NCI-H128 (cell line): ENCODE measurements at regions not wholly inside any gene's neighbourhood (a gene's known extent, or its start where the extent isn't known, plus 50 kb on each side); places are given as distances from the start of the nearest gene placed in this dataset.
"Not testable (repeated sequence)": the region's sequence is repeated elsewhere in the genome, so short reads cannot be mapped to it uniquely, and the experiment has no call there.

ENCODE experiments used
- DNase-seq: peaks from one replicate; lab custom pipeline; 2025; ENCODE audit not compliant: unreplicated experiment; lab: John Stamatoyannopoulos, UW

DNA sequence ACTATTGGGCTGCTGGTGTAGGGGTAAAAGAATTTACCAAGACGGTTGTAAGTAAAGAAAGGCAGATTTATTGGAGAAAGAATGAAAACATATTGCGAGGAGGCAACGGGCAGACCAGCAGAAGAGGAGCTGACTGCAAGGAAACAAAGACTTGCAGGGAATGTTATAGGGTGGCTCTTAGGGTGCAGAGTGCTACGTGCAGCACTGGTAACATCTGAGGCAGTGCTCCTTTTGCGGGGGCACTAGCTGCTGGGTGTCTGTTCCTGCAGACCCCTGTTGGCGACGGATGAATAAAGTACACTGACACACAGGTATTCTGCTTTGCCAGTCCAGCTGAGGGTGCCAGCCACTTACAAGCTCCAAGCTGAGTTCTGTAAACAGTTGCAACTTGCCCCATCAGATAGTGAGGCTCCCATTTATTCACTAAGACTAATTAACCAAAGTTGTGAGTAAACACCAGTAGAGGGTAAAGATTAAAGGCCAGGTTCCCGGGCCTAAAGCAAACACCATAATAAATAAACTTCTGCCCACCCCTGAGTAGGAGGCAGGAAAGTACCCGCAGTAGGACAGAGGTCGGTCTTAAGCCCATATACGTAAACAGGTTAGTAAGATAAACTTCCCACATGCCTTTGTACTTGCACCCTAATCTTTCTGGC, 140.2 kb upstream of the KCNK1 start:
- DNase-seq = no peak

DNA sequence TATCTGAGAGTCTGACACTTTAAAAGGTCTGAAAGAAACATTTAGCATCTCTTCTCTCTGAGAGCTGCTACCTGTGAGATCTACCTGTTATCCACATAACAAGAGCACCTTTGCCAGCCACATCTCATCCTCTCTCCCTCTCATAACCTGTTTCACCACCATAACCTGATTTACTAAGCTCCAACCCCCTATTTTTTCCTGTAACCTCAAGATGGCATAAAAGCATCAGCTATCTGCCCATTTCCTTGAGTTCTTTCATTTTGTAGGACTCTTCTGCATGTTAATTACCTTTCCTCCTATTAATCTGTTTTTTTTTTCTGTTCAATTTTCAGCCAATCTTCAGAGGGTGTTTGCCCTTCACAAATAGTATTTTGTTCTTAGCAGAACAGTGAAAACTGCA, 136.5 kb upstream of the KCNK1 start:
- DNase-seq = no peak

DNA sequence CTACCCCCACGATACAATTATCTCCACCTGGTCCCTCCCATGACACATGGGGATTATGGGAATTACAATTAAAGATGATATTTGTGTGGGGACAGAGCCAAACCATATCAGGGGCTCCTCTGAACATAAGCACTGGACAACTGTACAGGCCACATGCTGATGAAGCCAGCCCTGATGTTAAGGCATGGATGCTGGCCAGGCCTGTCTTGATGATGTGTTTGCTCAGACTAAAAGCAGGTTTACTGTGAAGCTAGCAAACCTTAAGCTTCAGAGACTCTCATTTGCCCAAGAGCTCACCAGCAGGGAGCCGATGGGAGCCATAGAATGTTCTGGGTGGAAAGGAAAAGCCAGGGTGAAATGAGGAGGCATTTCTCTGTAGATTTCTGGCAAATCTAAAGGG, 135.3 kb upstream of the KCNK1 start:
- no peak for DNase-seq

DNA sequence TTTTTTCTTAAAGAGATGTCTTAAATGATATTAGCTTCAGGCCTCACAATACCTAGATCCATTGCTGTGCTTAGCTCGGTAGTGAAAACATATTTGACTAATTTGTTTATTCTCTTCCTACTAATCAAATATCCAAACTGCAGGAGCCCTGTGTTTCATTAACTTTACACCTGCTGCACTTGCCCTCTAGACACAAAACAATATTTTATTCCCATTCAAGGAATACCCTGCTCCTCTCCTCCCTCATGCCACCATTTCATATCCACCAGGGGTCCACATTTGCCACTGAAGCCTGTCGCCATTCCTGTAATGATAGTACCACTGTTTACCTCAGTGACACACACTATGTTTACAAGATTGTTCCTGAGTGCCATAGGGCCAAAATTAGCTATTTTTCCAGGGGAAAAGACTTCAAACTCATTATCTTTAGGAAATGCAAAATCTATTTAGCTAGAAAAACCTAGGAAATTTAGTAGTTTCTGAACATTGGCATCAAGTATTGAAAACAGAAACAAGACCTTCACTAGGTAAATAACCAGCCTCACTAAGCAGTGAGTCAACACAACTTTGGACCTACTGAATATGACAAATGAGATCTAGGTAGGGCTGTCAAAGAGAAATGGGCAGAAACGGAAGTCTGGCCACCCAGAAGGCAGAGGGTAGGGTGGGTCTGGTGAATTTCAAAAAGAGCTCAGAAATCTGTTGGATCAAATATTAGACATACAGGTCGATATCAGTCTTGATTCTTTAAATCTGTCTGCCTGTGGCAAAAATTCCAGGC, 134.6 kb upstream of the KCNK1 start:
- no peak for DNase-seq

DNA sequence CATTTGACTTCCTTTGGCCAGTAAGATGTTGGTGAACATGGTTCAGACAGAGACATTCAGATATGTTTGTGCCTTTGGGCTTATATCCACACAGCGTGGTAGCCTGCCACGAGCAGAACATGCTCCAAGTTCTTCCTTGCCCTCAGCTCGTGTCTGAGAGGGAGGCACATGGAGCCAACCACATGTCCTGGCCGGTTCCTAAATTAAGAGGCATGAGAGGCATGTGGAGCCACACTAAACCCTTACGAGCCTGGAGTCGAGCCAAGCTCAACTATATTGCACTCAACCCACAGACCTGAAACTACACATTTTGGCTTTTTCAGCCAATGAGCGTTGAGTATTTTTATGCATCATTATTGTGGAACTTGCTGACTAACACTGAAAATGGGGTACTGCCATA, 133.7 kb upstream of the KCNK1 start:
- DNase-seq = no peak

DNA sequence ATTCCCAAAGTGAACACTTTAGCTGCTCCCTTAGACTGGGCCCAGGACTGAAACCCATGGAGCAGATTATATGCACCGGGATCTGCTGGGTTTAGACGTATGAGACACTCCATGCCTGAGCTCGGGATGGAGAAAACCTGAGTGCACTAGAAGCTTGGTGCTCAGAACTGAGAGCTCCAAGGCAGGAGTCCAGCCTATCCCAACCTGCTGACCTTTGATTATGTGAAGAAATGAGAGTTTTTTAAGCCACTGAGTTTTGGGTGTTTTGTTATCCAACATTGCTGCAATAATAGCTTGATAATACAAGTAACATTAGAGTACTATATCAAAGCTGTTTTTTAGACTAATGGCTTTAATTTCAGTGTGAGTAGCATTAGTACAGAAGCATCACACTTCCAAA, 131.5 kb upstream of the KCNK1 start:
- DNase-seq = no peak

DNA sequence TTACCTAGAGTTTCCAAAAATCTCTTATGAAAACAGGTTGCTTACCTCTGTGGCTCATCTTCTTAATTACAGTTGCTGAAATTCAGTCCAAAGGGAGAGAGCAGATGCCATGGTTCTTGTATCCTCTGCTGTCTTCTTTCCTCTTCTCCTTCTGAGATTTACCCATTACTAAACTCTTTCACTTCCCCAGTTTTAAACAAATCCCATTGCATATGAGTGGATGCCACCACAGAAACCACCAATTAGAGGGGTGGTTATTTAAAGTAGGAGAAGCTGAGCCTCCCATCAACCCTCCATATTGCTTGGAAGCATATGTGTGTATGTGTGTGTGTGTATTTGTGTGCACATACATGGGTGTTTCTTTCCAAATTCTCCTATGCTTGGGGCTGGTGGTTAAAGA, 128.5 kb upstream of the KCNK1 start:
- DNase-seq = no peak

DNA sequence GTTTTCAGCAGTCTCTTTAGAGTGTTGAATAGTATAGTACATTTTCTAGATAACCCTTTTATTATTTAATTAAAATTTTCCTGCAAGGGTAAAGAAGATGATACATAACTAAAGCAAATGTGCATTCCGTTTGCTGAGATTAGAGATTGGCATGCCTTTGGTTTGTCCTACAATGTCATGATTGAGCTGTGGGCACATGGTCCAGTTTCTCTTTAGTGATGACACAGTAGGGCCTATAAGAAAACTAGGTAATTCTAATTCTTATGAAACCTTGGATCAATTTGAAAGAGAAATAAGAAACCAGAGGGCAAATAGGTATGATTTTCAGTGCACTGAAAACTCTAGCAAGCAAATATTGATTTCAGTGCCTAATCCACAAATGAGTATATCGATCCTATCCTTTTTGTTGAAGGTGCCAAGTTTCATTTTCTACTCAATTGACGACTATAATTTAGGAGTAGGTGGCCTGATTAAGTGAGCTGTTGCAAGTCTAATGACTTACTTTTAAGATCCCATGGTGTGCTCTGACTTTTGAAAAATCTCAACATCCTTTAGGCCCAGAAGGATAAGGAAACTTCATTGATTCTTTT, 128.0 kb upstream of the KCNK1 start:
- DNase-seq = no peak

DNA sequence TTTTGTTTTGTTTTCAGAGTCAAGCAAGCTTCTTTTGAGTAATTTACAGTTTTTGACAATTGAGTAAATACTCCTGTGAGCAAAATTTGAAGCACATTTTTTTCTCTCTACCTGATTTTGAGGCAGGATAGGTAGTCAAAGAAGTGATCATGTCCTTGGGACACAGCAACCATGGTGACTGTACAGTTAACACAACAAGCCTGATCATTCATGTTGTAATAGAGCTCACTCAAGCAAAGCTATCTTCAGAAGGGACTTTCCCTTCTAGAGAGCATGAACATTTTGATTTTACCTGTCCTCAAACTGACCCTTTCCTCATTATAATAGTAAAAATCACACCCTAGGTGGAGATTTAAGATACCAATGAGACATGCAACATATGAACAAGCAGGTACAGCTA, 126.5 kb upstream of the KCNK1 start:
- no peak for DNase-seq

DNA sequence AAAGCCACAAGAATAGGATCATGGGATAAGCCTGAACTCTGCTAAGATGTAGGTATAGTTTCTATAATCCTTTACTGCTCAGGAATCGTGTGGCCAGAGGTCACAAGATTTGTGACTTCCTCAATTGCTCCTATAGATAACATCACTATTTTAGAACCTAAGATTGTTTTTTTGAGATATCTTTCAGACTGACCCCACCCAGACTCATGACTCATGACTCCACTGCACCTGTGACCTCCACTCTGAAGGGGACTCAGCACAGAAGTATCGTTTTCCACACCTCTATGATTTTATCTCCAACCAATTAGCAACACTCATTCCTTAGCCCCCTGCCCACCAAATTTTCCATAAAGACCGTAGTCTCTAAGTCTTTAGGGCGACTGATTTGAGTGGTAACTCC, 124.5 kb upstream of the KCNK1 start:
- no peak for DNase-seq

DNA sequence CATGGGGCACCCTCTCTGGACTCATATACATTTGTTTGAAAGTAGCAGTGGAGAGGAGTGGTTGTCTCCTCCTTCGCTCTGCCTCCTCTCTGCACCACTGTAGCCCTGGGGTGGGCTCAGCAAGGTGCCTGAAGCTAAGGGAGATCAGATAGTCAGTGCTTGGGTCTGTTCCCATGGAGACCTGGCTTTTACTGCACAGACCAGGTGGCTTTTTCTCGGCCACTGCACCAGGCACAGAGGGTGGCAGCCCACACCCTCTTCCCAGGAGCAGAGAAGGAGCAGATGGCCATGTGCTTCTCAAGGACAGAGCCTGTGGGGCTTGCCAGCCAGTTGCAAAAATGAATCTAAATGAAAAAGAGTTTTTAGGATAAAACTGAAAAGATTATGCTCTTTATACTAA, 123.4 kb upstream of the KCNK1 start:
- DNase-seq = no peak

DNA sequence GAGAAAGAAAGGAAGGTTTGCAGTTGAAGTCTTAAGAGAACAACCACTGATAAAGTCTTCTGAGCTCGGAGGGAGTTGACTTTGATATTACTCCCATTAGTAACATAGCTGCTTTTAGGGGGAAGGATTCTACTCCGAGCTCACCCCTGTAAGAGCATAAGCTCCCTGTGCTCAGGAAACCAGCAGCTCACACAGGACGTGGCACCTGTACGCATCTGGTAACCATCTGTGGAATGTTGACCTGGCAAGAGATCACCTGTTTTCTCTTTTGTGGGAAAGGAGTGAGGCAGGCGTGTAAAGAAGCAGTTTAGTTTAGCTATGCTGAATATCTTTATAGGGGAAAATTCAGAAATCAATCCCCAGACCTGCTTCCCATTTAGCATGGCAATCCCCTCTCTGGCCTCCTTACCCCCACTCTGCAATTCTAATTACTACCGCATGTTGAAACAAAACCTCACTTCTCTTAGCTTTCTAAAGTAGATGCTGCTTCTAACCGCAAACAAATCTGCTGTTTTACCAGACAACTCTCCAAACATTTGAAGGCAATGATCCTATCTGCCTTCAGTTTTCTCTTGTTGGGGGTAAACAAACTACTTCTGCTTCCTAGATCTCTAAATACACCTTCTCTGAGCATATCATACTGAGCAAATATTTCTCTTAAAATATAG, 121.8 kb upstream of the KCNK1 start:
- DNase-seq = no peak

DNA sequence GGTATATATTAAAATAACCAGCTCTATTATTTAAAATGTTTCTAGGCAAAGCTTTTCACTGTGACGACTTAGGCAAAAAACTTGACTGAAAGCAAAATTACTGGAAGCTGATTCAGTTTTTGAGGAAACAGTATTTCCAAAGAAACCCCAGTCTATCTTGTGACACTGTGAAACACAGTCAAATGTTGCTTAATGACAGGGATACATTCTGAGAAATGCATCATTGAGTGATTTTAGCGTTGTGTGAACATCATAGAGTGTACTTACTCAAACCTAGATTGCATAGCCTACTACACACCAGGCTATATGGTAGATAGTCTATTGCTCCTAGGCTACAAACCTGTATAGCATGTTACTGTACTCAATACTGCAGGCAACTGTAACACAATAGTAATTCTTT, 116.9 kb upstream of the KCNK1 start:
- no peak for DNase-seq

DNA sequence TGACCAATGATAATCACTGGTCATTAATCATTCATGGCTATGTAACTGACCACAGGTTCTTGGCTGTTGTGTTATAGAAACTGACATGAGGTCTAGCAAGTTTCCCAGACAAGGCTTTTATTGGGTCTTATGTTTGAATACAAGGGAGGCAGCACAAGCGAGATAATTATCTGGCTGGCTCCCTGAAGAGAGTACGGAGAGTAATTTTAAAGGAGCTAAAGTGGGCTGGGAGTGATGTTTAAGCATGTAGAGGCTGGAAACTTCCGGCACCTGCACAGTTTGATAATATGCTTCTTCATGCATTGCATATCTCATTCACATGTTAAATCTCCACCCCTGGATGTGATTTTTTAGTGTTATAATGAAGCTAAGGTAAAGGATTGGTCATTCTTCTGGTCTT, 116.2 kb upstream of the KCNK1 start:
- no peak for DNase-seq

DNA sequence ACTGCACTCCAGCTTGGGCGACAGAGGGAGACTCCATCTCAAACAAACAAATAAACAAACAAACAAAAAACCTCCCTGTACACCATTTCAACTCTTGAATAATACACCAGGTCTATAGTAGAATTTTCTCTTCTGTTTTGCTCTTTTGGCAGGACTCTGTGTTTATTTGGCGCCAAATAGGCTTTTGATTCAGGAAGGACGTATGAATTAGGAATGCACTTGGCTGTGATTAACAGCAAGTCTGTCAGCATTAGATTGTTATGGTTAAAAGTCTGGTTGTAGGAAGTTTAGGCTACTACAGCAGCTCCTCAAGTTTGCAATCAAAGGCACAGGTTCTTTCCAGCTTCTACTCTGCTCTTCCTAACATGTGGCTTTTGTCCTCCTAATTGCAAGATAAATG, 113.8 kb upstream of the KCNK1 start:
- no peak for DNase-seq

DNA sequence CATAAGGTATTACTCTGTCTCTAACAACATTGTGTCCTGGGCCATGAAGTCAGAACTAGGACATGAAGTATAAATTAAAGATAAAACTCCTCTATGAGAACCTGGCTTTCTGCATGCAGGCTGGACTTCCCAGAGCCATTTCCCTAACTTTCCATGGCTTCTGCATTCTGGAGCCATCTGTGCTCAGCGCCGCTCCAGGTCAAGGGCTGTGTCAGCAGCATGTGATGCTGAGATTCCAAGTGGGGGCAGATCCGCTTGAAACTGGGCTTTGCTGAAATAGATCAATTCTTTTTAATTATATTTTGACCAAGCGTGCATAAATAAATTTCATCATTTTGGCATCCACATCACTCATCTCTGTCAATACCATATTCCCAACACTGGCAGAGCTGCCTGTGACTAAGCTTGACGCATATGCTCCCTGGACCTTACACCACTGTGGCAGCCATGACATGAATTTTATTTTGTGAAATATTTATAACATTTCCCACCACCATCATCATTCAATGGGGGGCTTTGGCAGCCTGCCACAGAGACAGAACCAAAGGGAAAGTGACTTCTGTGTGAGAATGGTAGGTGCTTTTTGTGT, 110.4 kb upstream of the KCNK1 start:
- no peak for DNase-seq

DNA sequence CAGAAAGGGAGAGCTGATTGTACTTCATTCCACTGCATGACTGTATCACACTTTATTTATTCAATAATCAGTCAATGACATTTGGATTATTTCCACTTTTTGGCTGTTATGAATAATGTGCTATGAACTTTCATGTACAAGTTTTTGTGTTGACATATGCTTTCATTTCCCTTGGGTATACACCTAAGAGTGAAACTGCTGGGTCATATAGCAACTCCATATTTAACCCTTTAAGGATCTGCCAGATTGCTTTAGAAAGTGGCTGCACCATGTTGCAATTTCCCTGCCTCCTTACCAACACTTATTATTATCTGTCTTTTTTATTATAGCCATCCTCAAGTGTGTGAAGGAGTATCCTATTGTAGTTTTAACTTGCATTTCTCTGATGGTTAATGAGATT, 108.8 kb upstream of the KCNK1 start:
- no peak for DNase-seq

DNA sequence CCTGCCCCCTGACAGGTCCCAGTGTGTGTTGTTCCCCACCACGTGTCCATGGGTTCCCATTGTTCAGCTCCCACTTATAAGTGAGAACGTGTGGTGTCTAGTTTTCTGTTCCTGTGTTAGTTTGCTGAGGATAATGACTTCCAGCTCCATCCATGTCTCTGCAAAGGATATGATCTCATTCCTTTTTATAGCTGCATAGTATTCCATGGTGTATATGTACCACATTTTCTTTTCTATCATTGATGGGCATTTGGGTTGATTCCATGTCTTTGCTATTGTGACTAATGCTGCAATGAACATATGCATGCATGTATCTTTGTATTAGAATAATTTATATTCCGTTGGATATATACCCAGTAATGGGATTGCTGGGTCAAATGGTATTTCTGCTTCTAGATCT, 108.0 kb upstream of the KCNK1 start:
- DNase-seq = not testable (repeated sequence)

DNA sequence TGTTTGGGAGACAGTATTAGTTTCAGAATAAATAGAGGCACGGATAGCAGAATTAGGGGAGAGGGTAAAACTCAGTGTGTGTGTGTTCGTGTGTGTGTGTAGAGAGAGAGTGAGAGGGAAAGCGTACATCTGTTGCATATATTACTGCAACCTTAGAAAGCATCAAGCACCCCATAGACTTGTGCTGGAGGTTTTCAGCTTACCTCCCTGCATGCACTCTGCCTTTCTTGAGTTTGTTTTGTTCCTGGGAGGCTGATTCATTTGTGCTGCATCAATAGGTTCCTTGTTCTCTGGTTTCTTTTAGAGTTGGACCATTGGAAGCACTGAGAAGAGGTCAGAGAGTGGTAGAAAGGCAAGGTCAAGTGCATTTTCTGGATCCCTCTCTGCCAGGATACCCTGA, 104.4 kb upstream of the KCNK1 start:
- no peak for DNase-seq

DNA sequence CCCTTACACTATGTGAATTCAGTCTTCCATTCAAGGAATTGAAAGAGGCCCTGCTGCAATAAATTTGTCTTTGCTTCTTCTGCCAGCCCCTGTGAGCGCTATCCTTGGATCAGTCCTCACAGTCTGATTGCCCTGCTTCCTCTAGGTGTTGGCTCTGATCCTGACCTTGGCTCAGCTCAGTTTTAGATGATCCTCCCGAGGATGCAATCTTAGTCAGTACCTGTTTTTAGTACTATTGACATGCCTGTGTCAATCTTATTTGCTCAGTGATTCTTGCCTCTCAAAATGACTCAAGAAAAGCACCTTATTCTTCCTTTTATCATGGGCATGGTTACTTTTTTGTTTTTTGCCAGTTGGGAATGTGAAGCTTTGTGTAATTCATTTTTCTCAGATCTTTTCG, 101.4 kb upstream of the KCNK1 start:
- no peak for DNase-seq

DNA sequence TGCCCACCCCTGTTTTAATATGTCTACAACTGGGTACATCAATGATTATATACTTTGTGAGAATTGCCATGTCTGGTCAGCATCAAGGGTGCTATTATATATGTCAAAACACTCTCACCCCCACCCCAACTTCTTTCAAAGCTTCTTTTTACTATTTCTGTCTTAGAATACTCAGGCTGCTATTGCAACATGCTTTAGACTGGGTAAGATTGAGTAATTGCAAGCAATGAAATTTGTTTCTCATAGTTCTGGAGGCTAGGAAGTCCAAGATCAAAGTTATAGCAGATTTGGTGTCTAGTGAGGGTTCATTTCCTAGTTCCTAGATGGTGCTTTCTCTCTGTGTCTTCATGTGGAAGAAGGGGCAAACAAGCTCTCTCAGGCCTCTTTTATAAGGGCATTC, 100.5 kb upstream of the KCNK1 start:
- no peak for DNase-seq

DNA sequence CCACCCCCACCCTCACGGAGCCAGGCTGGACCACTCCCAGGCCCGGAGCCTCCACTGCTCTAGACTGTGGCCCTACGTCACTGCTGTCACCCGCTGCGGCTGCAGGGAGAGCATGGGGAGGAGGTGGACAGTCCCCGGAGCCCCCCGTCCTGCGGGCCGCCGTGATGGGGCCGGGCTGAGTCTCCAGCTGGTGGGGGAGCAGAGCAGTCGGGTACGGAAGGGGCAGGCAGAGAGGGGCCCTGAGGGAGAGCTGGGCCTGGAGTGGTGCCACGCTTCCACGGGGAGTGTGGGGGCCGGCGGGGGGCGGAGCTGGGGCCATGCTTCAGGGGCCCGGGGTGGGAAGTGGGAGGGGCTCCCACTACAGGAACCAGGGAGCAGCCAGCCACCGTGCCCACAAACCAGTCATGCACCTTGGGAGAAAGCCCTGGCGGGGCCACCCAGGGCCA, 98.9 kb upstream of the KCNK1 start:
- DNase-seq = no peak
